ENCODE measurements at regions not wholly inside any gene's neighbourhood (a gene's known extent, or its start where the extent isn't known, plus 50 kb on each side); places are given as distances from the start of the nearest gene placed in this dataset.
A peak's percentile ranks its signal among the peaks of the same experiment; 100 is the strongest.

- no peak for DNase-seq
Observed at GRCh38 chr3:43867436-43868072, 176.8 kb downstream of the ABHD5 start.

- no peak for DNase-seq
Observed at GRCh38 chr3:43869491-43869890, 178.8 kb downstream of the ABHD5 start.

GRCh38 chr3:43870120-43870519 is 179.4 kb downstream of the ABHD5 start:
- peak; percentile 64 for DNase-seq

- no peak for DNase-seq
Observed at GRCh38 chr3:43870844-43871626, 180.3 kb downstream of the ABHD5 start.

GRCh38 chr3:43871627-43872245 is 181.0 kb downstream of the ABHD5 start:
- DNase-seq, result no peak

GRCh38 chr3:43872301-43872700 is 181.6 kb downstream of the ABHD5 start:
- peak; percentile 70 for DNase-seq

GRCh38 chr3:43872901-43873300 is 182.2 kb downstream of the ABHD5 start:
- no peak for DNase-seq

- no peak for DNase-seq
Observed at GRCh38 chr3:43873723-43874122, 183.0 kb downstream of the ABHD5 start.

- DNase-seq, result no peak
Observed at GRCh38 chr3:43874290-43874689, 183.6 kb downstream of the ABHD5 start.

GRCh38 chr3:43874731-43875130 is 184.0 kb downstream of the ABHD5 start:
- DNase-seq, result no peak

- DNase-seq, result no peak
Observed at GRCh38 chr3:43876648-43877047, 185.9 kb downstream of the ABHD5 start.

- DNase-seq, result peak; percentile 52
Observed at GRCh38 chr3:43879166-43879565, 188.4 kb downstream of the ABHD5 start.

- no peak for DNase-seq
Observed at GRCh38 chr3:43882976-43883680, 192.4 kb downstream of the ABHD5 start.

- no peak for DNase-seq
Observed at GRCh38 chr3:43883729-43884396, 193.1 kb downstream of the ABHD5 start.

GRCh38 chr3:43884581-43884980 is 193.8 kb downstream of the ABHD5 start:
- DNase-seq, result no peak

- DNase-seq, result no peak
Observed at GRCh38 chr3:43885908-43886618, 195.3 kb downstream of the ABHD5 start.

GRCh38 chr3:43892061-43892460 is 201.3 kb downstream of the ABHD5 start:
- no peak for DNase-seq

- no peak for DNase-seq
Observed at GRCh38 chr3:43892526-43892925, 201.8 kb downstream of the ABHD5 start.

- DNase-seq, result no peak
Observed at GRCh38 chr3:43893727-43894126, 203.0 kb downstream of the ABHD5 start.

GRCh38 chr3:43894176-43895049 is 203.7 kb downstream of the ABHD5 start:
- DNase-seq, result peak; percentile 63

GRCh38 chr3:43895573-43895972 is 204.8 kb downstream of the ABHD5 start:
- DNase-seq, result no peak

Data from 8988T (cell line).